ENCODE measurements at regions not wholly inside any gene's neighbourhood (a gene's known extent, or its start where the extent isn't known, plus 50 kb on each side); places are given as distances from the start of the nearest gene placed in this dataset.

GRCh38 chr20:60340232-60340631 is 382.0 kb downstream of the CDH26 start:
- Histone ChIP-seq H3K4ac (replicated peaks; ENCODE audit: insufficient read length, low read depth, low read length) (no peak overlapping the region), H3K4me3 (ENCODE audit: extremely low read depth in 1 of 4, insufficient read depth in 2 of 4, low read depth in 3 of 4, low read length in 4 of 4) (no peak overlapping the region), H4K8ac (ENCODE audit: extremely low read depth, insufficient read depth, low read length) (no peak overlapping the region), H2AFZ (ENCODE audit: low read length) (no peak overlapping the region), H3K9me3 (ENCODE audit: insufficient read depth in 2 of 2, low read depth in 1 of 2, low read length in 1 of 2) (peaks cover 8 to 47% of the 10 kb centered on the region in 2 experiments; a peak in 2 of 4 replicates), H3K4me2 (ENCODE audit: insufficient read depth in 1 of 2, low read depth in 2 of 2, low read length in 2 of 2) (no peak overlapping the region), H3K23me2 (ENCODE audit: low read depth, low read length) (no peaks in the 10 kb centered on the region), H3K27me3 (replicated peaks in 1 of 4; ENCODE audit: control insufficient read depth in 3 of 4, extremely low read depth in 1 of 4, insufficient read depth in 3 of 4, low read length in 3 of 4) (no peaks in the 10 kb centered on the region), H4K91ac (replicated peaks; ENCODE audit: insufficient read length, low read length) (no peak overlapping the region), H3K4me1 (replicated peaks in 1 of 4; ENCODE audit: control insufficient read depth in 3 of 4, insufficient read depth in 4 of 4, low read length in 3 of 4) (no peaks in the 10 kb centered on the region), H3K36me3 (ENCODE audit: control insufficient read depth in 2 of 4, insufficient read depth in 4 of 4, low read length in 3 of 4) (no peaks in the 10 kb centered on the region), H3K23ac (ENCODE audit: insufficient read length) (no peak overlapping the region), H2BK12ac (ENCODE audit: low read depth, low read length) (no peak overlapping the region), H3K14ac (ENCODE audit: insufficient read length) (no peak overlapping the region), H3K56ac (replicated peaks; ENCODE audit: insufficient read length, low read depth, low read length) (no peak overlapping the region), H3K9ac (replicated peaks in 1 of 4; ENCODE audit: extremely low read depth in 1 of 4, low read depth in 3 of 4, low read length in 3 of 4) (no peak overlapping the region), H2BK120ac (replicated peaks; ENCODE audit: low read depth, low read length) (no peak overlapping the region), H2BK20ac (ENCODE audit: low read length) (no peak overlapping the region), H2BK5ac (ENCODE audit: low read depth, low read length) (no peak overlapping the region), H3K18ac (ENCODE audit: extremely low read depth, low read length) (no peak overlapping the region), H4K5ac (ENCODE audit: insufficient read length, low read depth, low read length) (no peak overlapping the region), H3K79me1 (ENCODE audit: low read depth, low read length) (no peaks in the 10 kb centered on the region), H3K79me2 (ENCODE audit: control insufficient read depth in 1 of 2, insufficient read depth in 2 of 2, low read length in 2 of 2) (no peaks in the 10 kb centered on the region), H2AK5ac (ENCODE audit: low read depth, low read length) (no peak overlapping the region), H2BK15ac (ENCODE audit: low read length) (no peak overlapping the region), H4K20me1 (replicated peaks in 1 of 2; ENCODE audit: control insufficient read depth in 1 of 2, insufficient read depth in 2 of 2, low read length in 2 of 2) (no peaks in the 10 kb centered on the region), H3K27ac (ENCODE audit: low read depth, low read length) (no peak overlapping the region)
- DNase-seq (ENCODE audit: low read depth in 1 of 2, low spot score in 2 of 2) (no peak), FAIRE-seq (no peak)
- ChIA-PET POLR2A (ENCODE audit: partially characterized antibody) (no interaction called here), CTCF (ENCODE audit: partially characterized antibody) (no interaction called here)
- TF ChIP-seq RAD21 (IDR thresholded peaks at IDR 0.05 in 1 of 2, conservative IDR thresholded peaks at IDR 0.05 in 1 of 2; ENCODE audit: low read depth in 2 of 2, low read length in 2 of 2) (0 out of 4 replicates have a peak, but pooled peaks of 1 of the 2 experiments have one; percentile 1), POLR2A (IDR thresholded peaks at IDR 0.05; ENCODE audit: control extremely low read depth in 1 of 2, low read depth in 2 of 2, low read length in 2 of 2) (no peak)
- WGBS, 2 experiments (ENCODE audit: extremely low coverage in 1 of 2, insufficient coverage in 1 of 2, insufficient read length in 1 of 2, insufficient replicate concordance in 2 of 2, low coverage in 1 of 2, low lambda C conversion rate in 2 of 2, missing lambda C conversion rate in 1 of 2) = 86% methylated on average over 4 of the region's 4 CpGs; no CpG with 5 or more reads in 1 of the 2 experiments

Data from H1 (cell line).